B cell (primary cell): ENCODE measurements at regions not wholly inside any gene's neighbourhood (a gene's known extent, or its start where the extent isn't known, plus 50 kb on each side); places are given as distances from the start of the nearest gene placed in this dataset.

Experiments used
- ATAC-seq: fragments of 200-7000 bp; cut with Tn5 transposase; one replicate; pipeline ENCODE4 v1.10.0; 2021; ENCODE audit warnings: low read depth, mild to moderate bottlenecking, moderate number of reproducible peaks, moderate library complexity
- CTCF ChIA-PET: fragments of 350-600 bp; sonication (Branson Sonifier 250); formaldehyde crosslinking; loops from one replicate; lab custom pipeline; 2021; ENCODE audit warnings: antibody characterized with exemption, inconsistent platforms; lab: Charles Lee
- POLR2A ChIA-PET: fragments of 350-600 bp; sonication (Branson Sonifier 250); formaldehyde crosslinking; loops from one replicate; lab custom pipeline; 2021; ENCODE audit warnings: antibody characterized with exemption; lab: Charles Lee
- DNase-seq: peaks from one replicate; pipeline ENCODE4 v3.0.0; 2013
- H2AFZ ChIP-seq: 2 replicates; pipeline ENCODE4 v1.6.1; 2012; ENCODE audit warnings: mild to moderate bottlenecking, low read depth, low read length; ENCODE audit not compliant: insufficient read depth, poor library complexity, severe bottlenecking
- H3K27ac ChIP-seq, 2 donors: 1 replicate in 1 of 2; 2 replicates in 1 of 2; pipeline ENCODE4 v1.5.1; 2012 to 2013; ENCODE audit warnings: low read length in 2 of 2, mild to moderate bottlenecking in 2 of 2, moderate library complexity in 1 of 2
- H3K27me3 ChIP-seq, 4 experiments: fragments of 200-600 bp in 1 of 4; sonication (generic) in 1 of 4; replicated peaks in 1 of 4; 1 replicate in 2 of 4; 2 replicates in 2 of 4; pipeline versions ENCODE4 v1.6.1 to v1.7.0; 2013 to 2016; ENCODE audit warnings: low read length in 3 of 4, mild to moderate bottlenecking in 2 of 4, mixed read lengths in 1 of 4, moderate library complexity in 1 of 4; ENCODE audit not compliant: insufficient read depth in 4 of 4, control insufficient read depth in 3 of 4; ENCODE audit errors: control extremely low read depth in 1 of 4
- H3K36me3 ChIP-seq, 2 experiments: replicated peaks in 1 of 2; 1 replicate in 1 of 2; 2 replicates in 1 of 2; pipeline versions ENCODE4 v1.6.1 to v1.7.1; 2013; ENCODE audit warnings: low read length in 1 of 2; ENCODE audit not compliant: insufficient read depth in 2 of 2, control insufficient read depth in 1 of 2; ENCODE audit errors: control extremely low read depth in 1 of 2, extremely low read depth in 1 of 2
- H3K4me1 ChIP-seq, 2 donors: fragments of 200-600 bp in 1 of 2; sonication (generic) in 1 of 2; 1 replicate in 1 of 2; 2 replicates in 1 of 2; pipeline versions ENCODE4 v1.5.1 to v1.6.1; 2013 to 2017; ENCODE audit warnings: low read length in 2 of 2; ENCODE audit not compliant: control insufficient read depth in 2 of 2, insufficient read depth in 2 of 2
- H3K4me2 ChIP-seq: replicated peaks from 2 replicates; pipeline ENCODE3; 2012; ENCODE audit warnings: mild to moderate bottlenecking, low read depth, low read length; ENCODE audit not compliant: poor library complexity, severe bottlenecking
- H3K4me3 ChIP-seq, 5 experiments: fragments of 200-600 bp in 1 of 5; sonication (generic) in 1 of 5; 1 replicate in 3 of 5; 2 replicates in 2 of 5; pipeline versions ENCODE4 v1.5.1 to v1.7.0; 2011 to 2016; ENCODE audit warnings: low read length in 4 of 5, mild to moderate bottlenecking in 4 of 5, low read depth in 2 of 5, control low read depth in 1 of 5, moderate library complexity in 1 of 5; ENCODE audit not compliant: insufficient read depth in 1 of 5; ENCODE audit errors: control extremely low read depth in 1 of 5, extremely low read depth in 1 of 5
- H3K79me2 ChIP-seq: fragments of 200-600 bp; sonication (generic); one replicate; pipeline ENCODE4 v1.6.0; 2016; ENCODE audit warnings: low read length; ENCODE audit not compliant: control insufficient read depth, insufficient read depth
- H3K9ac ChIP-seq: fragments of 200-600 bp; sonication (generic); 2 replicates; pipeline ENCODE4 v1.6.1; 2017; ENCODE audit warnings: mild to moderate bottlenecking, low read length, moderate library complexity
- H3K9me3 ChIP-seq, 3 donors: one replicate each; pipeline versions ENCODE4 v1.6.1 to v1.7.1; 2013; ENCODE audit warnings: low read length in 2 of 3; ENCODE audit not compliant: control insufficient read depth in 2 of 3, insufficient read depth in 1 of 3; ENCODE audit errors: control extremely low read depth in 1 of 3
- H4K20me1 ChIP-seq: 2 replicates; pipeline ENCODE4 v1.6.0; 2012; ENCODE audit warnings: mild to moderate bottlenecking, low read length; ENCODE audit not compliant: insufficient read depth, control insufficient read depth, poor library complexity, severe bottlenecking
- H3K27ac Mint-ChIP-seq: one replicate; pipeline ENCODE4 v1.8.0; 2021; ENCODE audit warnings: mixed read lengths
- H3K27me3 Mint-ChIP-seq: one replicate; pipeline ENCODE4 v1.8.0; 2021; ENCODE audit warnings: mixed read lengths
- H3K4me1 Mint-ChIP-seq: one replicate; pipeline ENCODE4 v1.8.0; 2021; ENCODE audit warnings: mixed read lengths
- H3K4me3 Mint-ChIP-seq: one replicate; pipeline ENCODE4 v1.8.0; 2021; ENCODE audit warnings: mixed read lengths
- H3K9me3 Mint-ChIP-seq: one replicate; pipeline ENCODE4 v1.8.0; 2022; ENCODE audit warnings: mixed read lengths; ENCODE audit not compliant: insufficient read depth
- EZH2 ChIP-seq: IDR thresholded peaks from 2 replicates; pipeline ENCODE4 v1.6.1; 2012; ENCODE audit warnings: borderline replicate concordance, low read depth, mild to moderate bottlenecking, moderate library complexity, low read length; ENCODE audit not compliant: insufficient read depth, poor library complexity, severe bottlenecking
- WGBS: methylation state at CpG from one replicate; pipeline ENCODE4 v1.1.5; 2013; ENCODE audit warnings: missing lambda C conversion rate; ENCODE audit not compliant: insufficient coverage; 5-methylcytosine and 5-hydroxymethylcytosine counted together
- intact Hi-C: fragments of 100-400 bp; cut with micrococcal nuclease; formaldehyde crosslinking; loops from one replicate; pipeline ENCODE4 v1.10.0; 2022
- TF ChIP-seq, protein P1 (sequence below): fragments of 200-600 bp; IDR thresholded peaks from one replicate; pipeline ENCODE4 v1.8.0; 2022; ENCODE audit warnings: antibody characterized with exemption, mild to moderate bottlenecking

GRCh38 chr3:165712382-165712781 lies 124.8 kb downstream of the BCHE start:
- H3K27me3 Mint-ChIP-seq: no peaks in the 10 kb centered on the region
- Histone ChIP-seq H2AFZ (no peak overlapping the region), H3K4me3 (no peak overlapping the region), H3K9me3 (peaks cover 0 to 18% (median 0%) of the 10 kb centered on the region in 3 donors), H3K27ac (no peak overlapping the region), H3K27me3 (no peaks in the 10 kb centered on the region), H3K36me3 (no peaks in the 10 kb centered on the region), H3K4me2 (no peak overlapping the region), H3K4me1 (no peaks in the 10 kb centered on the region), H3K79me2 (no peaks in the 10 kb centered on the region), H4K20me1 (no peaks in the 10 kb centered on the region), H3K9ac (no peak overlapping the region)
- no peak overlapping the region for H3K27ac Mint-ChIP-seq
- ChIA-PET CTCF (no interaction called here), POLR2A (no interaction called here)
- peaks cover 2% of the 10 kb centered on the region for H3K9me3 Mint-ChIP-seq
- TF ChIP-seq, protein P1, sequence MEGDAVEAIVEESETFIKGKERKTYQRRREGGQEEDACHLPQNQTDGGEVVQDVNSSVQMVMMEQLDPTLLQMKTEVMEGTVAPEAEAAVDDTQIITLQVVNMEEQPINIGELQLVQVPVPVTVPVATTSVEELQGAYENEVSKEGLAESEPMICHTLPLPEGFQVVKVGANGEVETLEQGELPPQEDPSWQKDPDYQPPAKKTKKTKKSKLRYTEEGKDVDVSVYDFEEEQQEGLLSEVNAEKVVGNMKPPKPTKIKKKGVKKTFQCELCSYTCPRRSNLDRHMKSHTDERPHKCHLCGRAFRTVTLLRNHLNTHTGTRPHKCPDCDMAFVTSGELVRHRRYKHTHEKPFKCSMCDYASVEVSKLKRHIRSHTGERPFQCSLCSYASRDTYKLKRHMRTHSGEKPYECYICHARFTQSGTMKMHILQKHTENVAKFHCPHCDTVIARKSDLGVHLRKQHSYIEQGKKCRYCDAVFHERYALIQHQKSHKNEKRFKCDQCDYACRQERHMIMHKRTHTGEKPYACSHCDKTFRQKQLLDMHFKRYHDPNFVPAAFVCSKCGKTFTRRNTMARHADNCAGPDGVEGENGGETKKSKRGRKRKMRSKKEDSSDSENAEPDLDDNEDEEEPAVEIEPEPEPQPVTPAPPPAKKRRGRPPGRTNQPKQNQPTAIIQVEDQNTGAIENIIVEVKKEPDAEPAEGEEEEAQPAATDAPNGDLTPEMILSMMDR: no peak
- no peak for TF ChIP-seq EZH2
- H3K4me1 Mint-ChIP-seq: no peaks in the 10 kb centered on the region
- intact Hi-C loops: no loop called here
- WGBS: 98% methylated on average over 8 of the region's 8 CpGs
- no peak overlapping the region for H3K4me3 Mint-ChIP-seq
- ATAC-seq (no peak), DNase-seq (no peak)

- ATAC-seq (no peak), DNase-seq (no peak)
- intact Hi-C loops: no loop called here
- H3K9me3 Mint-ChIP-seq: peaks cover 2% of the 10 kb centered on the region
- no peak overlapping the region for H3K4me2 ChIP-seq
- no peaks in the 10 kb centered on the region for H3K27me3 ChIP-seq
- H3K79me2 ChIP-seq: no peaks in the 10 kb centered on the region
- 100% methylated on average over 1 of the region's 2 CpGs for WGBS
- TF ChIP-seq EZH2: no peak
- TF ChIP-seq, protein P1: no peak
- POLR2A ChIA-PET: no interaction called here
- peaks cover 0 to 4% (median 0%) of the 10 kb centered on the region in 3 donors for H3K9me3 ChIP-seq
- H3K27me3 Mint-ChIP-seq: no peaks in the 10 kb centered on the region
- H3K27ac Mint-ChIP-seq: no peak overlapping the region
- no peaks in the 10 kb centered on the region for H3K36me3 ChIP-seq
- H3K4me3 ChIP-seq: no peak overlapping the region
- no peak overlapping the region for H3K27ac ChIP-seq
- CTCF ChIA-PET: no interaction called here
- no peaks in the 10 kb centered on the region for H4K20me1 ChIP-seq
- H3K4me3 Mint-ChIP-seq: no peak overlapping the region
- no peak overlapping the region for H3K9ac ChIP-seq
- H2AFZ ChIP-seq: no peak overlapping the region
- no peaks in the 10 kb centered on the region for H3K4me1 Mint-ChIP-seq
- no peaks in the 10 kb centered on the region for H3K4me1 ChIP-seq
These were observed 139.3 kb downstream of the BCHE start for GRCh38 chr3:165697910-165698309.
